ENCODE measurements at regions not wholly inside any gene's neighbourhood (a gene's known extent, or its start where the extent isn't known, plus 50 kb on each side); places are given as distances from the start of the nearest gene placed in this dataset.
A peak's percentile ranks its signal among the peaks of the same experiment; 100 is the strongest.

GRCh38 chr2:118202707-118203303 lies 114.5 kb downstream of the INSIG2 start:
- peak; percentile 87 for TF ChIP-seq CTCF (IDR thresholded peaks at IDR 0.05)
- no peak for TF ChIP-seq TAF1 (IDR thresholded peaks at IDR 0.05; ENCODE audit: borderline replicate concordance, low read depth, low read length)
- no peak for TF ChIP-seq JUND (IDR thresholded peaks at IDR 0.05)
- TF ChIP-seq POLR2AphosphoS5 (IDR thresholded peaks at IDR 0.05; ENCODE audit: low read depth, low read length), result no peak
- TF ChIP-seq REST (IDR thresholded peaks at IDR 0.05; ENCODE audit: low read depth, low read length), result no peak
- no peak for TF ChIP-seq NFIC (IDR thresholded peaks at IDR 0.05; ENCODE audit: borderline replicate concordance)
- TF ChIP-seq YY1 (IDR thresholded peaks at IDR 0.05; ENCODE audit: low read depth), result no peak
- TF ChIP-seq EZH2phosphoT487 (IDR thresholded peaks at IDR 0.05; ENCODE audit: borderline replicate concordance, low read depth), result no peak
- TF ChIP-seq CHD2 (IDR thresholded peaks at IDR 0.05; ENCODE audit: low read length, partially characterized antibody), result no peak
- no peak for TF ChIP-seq MXI1 (IDR thresholded peaks at IDR 0.05; ENCODE audit: low read depth, low read length)
- TF ChIP-seq FOSL2 (IDR thresholded peaks at IDR 0.05; ENCODE audit: borderline replicate concordance, low read depth), result no peak
- peak; percentile 59 for TF ChIP-seq RAD21 (IDR thresholded peaks at IDR 0.05; ENCODE audit: low read length)
- TF ChIP-seq USF2 (IDR thresholded peaks at IDR 0.05; ENCODE audit: borderline replicate concordance, low read depth, low read length), result no peak
- TF ChIP-seq RFX5 (IDR thresholded peaks at IDR 0.05; ENCODE audit: low read length), result no peak
